ENCODE measurements at regions not wholly inside any gene's neighbourhood (a gene's known extent, or its start where the extent isn't known, plus 50 kb on each side); places are given as distances from the start of the nearest gene placed in this dataset.
"Not testable (repeated sequence)": the region's sequence is repeated elsewhere in the genome, so short reads cannot be mapped to it uniquely, and the experiment has no call there.

GRCh38 chr1:182317611-182318161 lies 73.9 kb downstream of the GLUL start:
- no peak for DNase-seq (ENCODE audit: extremely low read depth, insufficient read length)
- no peaks in the 10 kb centered on the region for H3K36me3 ChIP-seq (ENCODE audit: control insufficient read depth, insufficient read depth, low read length)
- H3K27me3 ChIP-seq (replicated peaks; ENCODE audit: control insufficient read depth, insufficient read depth, low read length), result 0 out of 2 replicates have a peak, but pooled peaks cover 1% of the 10 kb centered on the region
- no peak for TF ChIP-seq CTCF (IDR thresholded peaks at IDR 0.05; ENCODE audit: insufficient read depth, low read length, poor library complexity, severe bottlenecking)
- H3K4me3 ChIP-seq (replicated peaks; ENCODE audit: low read depth, low read length), result no peak overlapping the region

GRCh38 chr1:182316454-182316853 lies 75.1 kb downstream of the GLUL start:
- H3K4me3 ChIP-seq (replicated peaks; ENCODE audit: low read depth, low read length); H3K27me3 ChIP-seq (replicated peaks; ENCODE audit: control insufficient read depth, insufficient read depth, low read length); DNase-seq (ENCODE audit: extremely low read depth, insufficient read length); H3K36me3 ChIP-seq (ENCODE audit: control insufficient read depth, insufficient read depth, low read length): not testable (repeated sequence)

DNA sequence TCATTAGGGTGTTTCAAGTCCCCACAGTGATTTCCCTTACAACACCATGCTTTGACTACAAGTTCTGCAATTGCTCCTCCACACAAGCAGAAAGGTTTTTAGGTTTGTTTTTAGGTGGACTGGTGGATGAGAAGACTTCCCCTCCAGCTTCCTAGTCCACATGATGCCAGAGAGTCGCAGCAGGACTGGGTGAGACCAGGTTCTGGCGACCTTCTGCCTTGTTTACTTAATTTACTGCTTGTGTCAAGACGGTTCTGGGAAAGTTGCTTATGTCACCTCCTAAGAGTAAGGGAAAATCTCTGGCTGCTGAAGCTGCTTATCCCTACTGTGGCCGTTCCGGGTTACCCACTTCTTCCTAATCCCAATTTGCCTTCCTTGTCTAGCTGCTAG lies 76.4 kb downstream of the GLUL start:
- TF ChIP-seq CTCF (IDR thresholded peaks at IDR 0.05; ENCODE audit: insufficient read depth, low read length, poor library complexity, severe bottlenecking), result no peak
- Histone ChIP-seq H3K36me3 (ENCODE audit: control insufficient read depth, insufficient read depth, low read length) (no peaks in the 10 kb centered on the region), H3K4me3 (replicated peaks; ENCODE audit: low read depth, low read length) (no peak overlapping the region), H3K27me3 (replicated peaks; ENCODE audit: control insufficient read depth, insufficient read depth, low read length) (0 out of 2 replicates have a peak, but pooled peaks cover 1% of the 10 kb centered on the region)
- no peak for DNase-seq (ENCODE audit: extremely low read depth, insufficient read length)

GRCh38 chr1:182309631-182310351 lies 81.8 kb downstream of the GLUL start:
- DNase-seq (ENCODE audit: extremely low read depth, insufficient read length), result no peak

DNA sequence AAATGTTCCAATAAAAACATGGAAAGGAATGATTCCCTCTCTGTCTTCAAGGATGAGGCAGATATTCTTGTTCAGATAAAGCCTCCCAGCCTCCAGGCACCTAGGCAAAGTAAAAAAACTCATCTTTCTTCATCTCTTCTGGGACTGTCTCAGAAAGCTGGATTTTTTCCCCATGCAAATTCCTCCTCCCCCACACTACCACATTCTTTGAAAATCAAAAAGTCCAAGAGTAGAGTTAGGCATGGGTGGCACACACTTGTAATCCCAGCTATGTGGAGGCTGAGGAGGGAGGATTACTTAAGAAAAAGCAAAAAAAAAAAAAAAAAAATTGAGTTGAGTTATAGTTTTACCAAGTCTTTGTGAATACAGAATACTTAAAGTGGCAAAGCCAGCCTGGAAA lies 82.8 kb downstream of the GLUL start:
- Histone ChIP-seq H3K36me3 (ENCODE audit: control insufficient read depth, insufficient read depth, low read length) (no peaks in the 10 kb centered on the region), H3K27me3 (replicated peaks; ENCODE audit: control insufficient read depth, insufficient read depth, low read length) (no peaks in the 10 kb centered on the region), H3K4me3 (replicated peaks; ENCODE audit: low read depth, low read length) (no peak overlapping the region)
- TF ChIP-seq CTCF (IDR thresholded peaks at IDR 0.05; ENCODE audit: insufficient read depth, low read length, poor library complexity, severe bottlenecking), result no peak
- DNase-seq (ENCODE audit: extremely low read depth, insufficient read length), result no peak

More at GRCh38 chr1:182309631-182310351, 81.8 kb downstream of the GLUL start:
- H3K4me3 ChIP-seq (replicated peaks; ENCODE audit: low read depth, low read length), result no peak overlapping the region
- no peak for TF ChIP-seq CTCF (IDR thresholded peaks at IDR 0.05; ENCODE audit: insufficient read depth, low read length, poor library complexity, severe bottlenecking)
- no peaks in the 10 kb centered on the region for H3K36me3 ChIP-seq (ENCODE audit: control insufficient read depth, insufficient read depth, low read length)
- 0 out of 2 replicates have a peak, but pooled peaks cover 1% of the 10 kb centered on the region for H3K27me3 ChIP-seq (replicated peaks; ENCODE audit: control insufficient read depth, insufficient read depth, low read length)

- DNase-seq (ENCODE audit: extremely low read depth, insufficient read length); H3K4me3 ChIP-seq (replicated peaks; ENCODE audit: low read depth, low read length); H3K36me3 ChIP-seq (ENCODE audit: control insufficient read depth, insufficient read depth, low read length); H3K27me3 ChIP-seq (replicated peaks; ENCODE audit: control insufficient read depth, insufficient read depth, low read length): not testable (repeated sequence)
These were observed 84.1 kb downstream of the GLUL start for GRCh38 chr1:182307486-182307885.
